ENCODE measurements at regions not wholly inside any gene's neighbourhood (a gene's known extent, or its start where the extent isn't known, plus 50 kb on each side); places are given as distances from the start of the nearest gene placed in this dataset.
"Not testable (repeated sequence)": the region's sequence is repeated elsewhere in the genome, so short reads cannot be mapped to it uniquely, and the experiment has no call there.

DNA sequence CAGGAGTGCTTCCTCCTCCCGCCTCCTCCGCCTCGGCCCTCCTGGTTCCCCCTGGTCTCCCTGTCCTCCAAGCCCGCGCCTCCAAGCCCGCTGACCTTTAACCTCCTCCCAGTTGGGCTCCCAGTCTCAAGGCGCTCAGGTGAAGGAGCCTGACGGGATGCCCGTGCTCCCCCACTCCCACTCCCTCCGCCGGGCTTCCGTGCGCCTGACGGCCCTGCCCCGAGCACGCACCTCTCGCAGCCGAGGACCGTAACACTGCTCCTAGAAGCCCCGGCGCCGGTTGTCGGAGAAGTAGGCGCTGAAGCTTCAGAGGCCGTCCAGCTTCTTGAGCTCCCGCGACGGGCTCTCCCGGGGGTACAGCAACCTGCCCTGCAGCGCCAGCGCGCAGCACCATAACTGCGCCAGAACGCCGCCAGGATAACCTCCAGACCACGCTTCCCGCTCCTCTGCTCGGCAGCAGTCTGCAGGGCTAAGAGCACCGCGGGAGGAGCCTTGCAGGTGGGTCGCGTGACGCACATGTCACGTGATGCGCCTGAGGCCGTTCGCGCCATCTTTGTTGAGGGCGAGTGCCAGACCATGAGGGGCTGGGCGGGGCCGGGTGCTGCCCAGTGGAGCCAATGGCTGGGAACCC, 71.0 kb upstream of the ZNF479 start:
- ChIA-PET CTCF (no interaction called here), POLR2A (no interaction called here)
- no peak overlapping the region for H3K4me3 ChIP-seq (ENCODE audit: low read depth, low read length)
- H3K36me3 ChIP-seq (ENCODE audit: control insufficient read depth in 2 of 2, insufficient read depth in 1 of 2, low read length in 2 of 2), result no peaks in the 10 kb centered on the region
- H3K4me1 ChIP-seq (ENCODE audit: control insufficient read depth, insufficient read depth, low read length), result no peaks in the 10 kb centered on the region
- no peak for TF ChIP-seq ZSCAN23 (tag by site-specific recombination; IDR thresholded peaks at IDR 0.05)
- TF ChIP-seq, protein P1, sequence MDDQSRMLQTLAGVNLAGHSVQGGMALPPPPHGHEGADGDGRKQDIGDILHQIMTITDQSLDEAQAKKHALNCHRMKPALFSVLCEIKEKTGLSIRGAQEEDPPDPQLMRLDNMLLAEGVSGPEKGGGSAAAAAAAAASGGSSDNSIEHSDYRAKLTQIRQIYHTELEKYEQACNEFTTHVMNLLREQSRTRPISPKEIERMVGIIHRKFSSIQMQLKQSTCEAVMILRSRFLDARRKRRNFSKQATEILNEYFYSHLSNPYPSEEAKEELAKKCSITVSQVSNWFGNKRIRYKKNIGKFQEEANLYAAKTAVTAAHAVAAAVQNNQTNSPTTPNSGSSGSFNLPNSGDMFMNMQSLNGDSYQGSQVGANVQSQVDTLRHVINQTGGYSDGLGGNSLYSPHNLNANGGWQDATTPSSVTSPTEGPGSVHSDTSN (CRISPR knock-in tag; IDR thresholded peaks at IDR 0.05), result no peak
- TF ChIP-seq ZBTB20 (tag by site-specific recombination; IDR thresholded peaks at IDR 0.05), result no peak
- TF ChIP-seq KLF1 (tag by site-specific recombination; IDR thresholded peaks at IDR 0.05), result no peak
- no peak for TF ChIP-seq OVOL3 (tag by site-specific recombination; IDR thresholded peaks at IDR 0.05)
- TF ChIP-seq ZNF19 (tag by site-specific recombination; IDR thresholded peaks at IDR 0.05; ENCODE audit: low read depth), result no peak
- TF ChIP-seq ZNF747 (tag by site-specific recombination; IDR thresholded peaks at IDR 0.05), result no peak
- no peak for TF ChIP-seq ZNF214 (tag by site-specific recombination; IDR thresholded peaks at IDR 0.05; ENCODE audit: borderline replicate concordance)
- TF ChIP-seq, protein P2, sequence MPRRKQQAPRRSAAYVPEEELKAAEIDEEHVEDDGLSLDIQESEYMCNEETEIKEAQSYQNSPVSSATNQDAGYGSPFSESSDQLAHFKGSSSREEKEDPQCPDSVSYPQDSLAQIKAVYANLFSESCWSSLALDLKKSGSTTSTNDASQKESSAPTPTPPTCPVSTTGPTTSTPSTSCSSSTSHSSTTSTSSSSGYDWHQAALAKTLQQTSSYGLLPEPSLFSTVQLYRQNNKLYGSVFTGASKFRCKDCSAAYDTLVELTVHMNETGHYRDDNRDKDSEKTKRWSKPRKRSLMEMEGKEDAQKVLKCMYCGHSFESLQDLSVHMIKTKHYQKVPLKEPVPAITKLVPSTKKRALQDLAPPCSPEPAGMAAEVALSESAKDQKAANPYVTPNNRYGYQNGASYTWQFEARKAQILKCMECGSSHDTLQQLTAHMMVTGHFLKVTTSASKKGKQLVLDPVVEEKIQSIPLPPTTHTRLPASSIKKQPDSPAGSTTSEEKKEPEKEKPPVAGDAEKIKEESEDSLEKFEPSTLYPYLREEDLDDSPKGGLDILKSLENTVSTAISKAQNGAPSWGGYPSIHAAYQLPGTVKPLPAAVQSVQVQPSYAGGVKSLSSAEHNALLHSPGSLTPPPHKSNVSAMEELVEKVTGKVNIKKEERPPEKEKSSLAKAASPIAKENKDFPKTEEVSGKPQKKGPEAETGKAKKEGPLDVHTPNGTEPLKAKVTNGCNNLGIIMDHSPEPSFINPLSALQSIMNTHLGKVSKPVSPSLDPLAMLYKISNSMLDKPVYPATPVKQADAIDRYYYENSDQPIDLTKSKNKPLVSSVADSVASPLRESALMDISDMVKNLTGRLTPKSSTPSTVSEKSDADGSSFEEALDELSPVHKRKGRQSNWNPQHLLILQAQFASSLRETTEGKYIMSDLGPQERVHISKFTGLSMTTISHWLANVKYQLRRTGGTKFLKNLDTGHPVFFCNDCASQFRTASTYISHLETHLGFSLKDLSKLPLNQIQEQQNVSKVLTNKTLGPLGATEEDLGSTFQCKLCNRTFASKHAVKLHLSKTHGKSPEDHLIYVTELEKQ (tag by site-specific recombination; IDR thresholded peaks at IDR 0.05; ENCODE audit: borderline replicate concordance), result no peak
- no peak for TF ChIP-seq ZNF521 (tag by site-specific recombination; IDR thresholded peaks at IDR 0.05)
- TF ChIP-seq, protein P3, sequence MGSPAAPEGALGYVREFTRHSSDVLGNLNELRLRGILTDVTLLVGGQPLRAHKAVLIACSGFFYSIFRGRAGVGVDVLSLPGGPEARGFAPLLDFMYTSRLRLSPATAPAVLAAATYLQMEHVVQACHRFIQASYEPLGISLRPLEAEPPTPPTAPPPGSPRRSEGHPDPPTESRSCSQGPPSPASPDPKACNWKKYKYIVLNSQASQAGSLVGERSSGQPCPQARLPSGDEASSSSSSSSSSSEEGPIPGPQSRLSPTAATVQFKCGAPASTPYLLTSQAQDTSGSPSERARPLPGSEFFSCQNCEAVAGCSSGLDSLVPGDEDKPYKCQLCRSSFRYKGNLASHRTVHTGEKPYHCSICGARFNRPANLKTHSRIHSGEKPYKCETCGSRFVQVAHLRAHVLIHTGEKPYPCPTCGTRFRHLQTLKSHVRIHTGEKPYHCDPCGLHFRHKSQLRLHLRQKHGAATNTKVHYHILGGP (tag by site-specific recombination; IDR thresholded peaks at IDR 0.05), result no peak
- no peak for TF ChIP-seq ZNF843 (tag by site-specific recombination; IDR thresholded peaks at IDR 0.05)
- no peak for TF ChIP-seq KLF8 (tag by site-specific recombination; IDR thresholded peaks at IDR 0.05)
- no peak for TF ChIP-seq PRDM1 (tag by site-specific recombination; IDR thresholded peaks at IDR 0.05)
- TF ChIP-seq SP7 (tag by site-specific recombination; IDR thresholded peaks at IDR 0.05), result no peak
- no peak for TF ChIP-seq MZF1 (tag by site-specific recombination; IDR thresholded peaks at IDR 0.05; ENCODE audit: borderline replicate concordance)
- no peak for TF ChIP-seq ZNF324 (tag by site-specific recombination; IDR thresholded peaks at IDR 0.05)
- TF ChIP-seq ZNF707 (tag by site-specific recombination; IDR thresholded peaks at IDR 0.05), result no peak
- TF ChIP-seq SCRT1 (tag by site-specific recombination; IDR thresholded peaks at IDR 0.05; ENCODE audit: borderline replicate concordance), result no peak
- TF ChIP-seq ZNF114 (tag by site-specific recombination; IDR thresholded peaks at IDR 0.05), result no peak
- no peaks in the 10 kb centered on the region for H3K9me3 ChIP-seq (ENCODE audit: control insufficient read depth, insufficient read depth, low read depth, low read length)
- no peak overlapping the region for H3K27ac ChIP-seq (ENCODE audit: extremely low read depth, low read depth, low read length)

DNA sequence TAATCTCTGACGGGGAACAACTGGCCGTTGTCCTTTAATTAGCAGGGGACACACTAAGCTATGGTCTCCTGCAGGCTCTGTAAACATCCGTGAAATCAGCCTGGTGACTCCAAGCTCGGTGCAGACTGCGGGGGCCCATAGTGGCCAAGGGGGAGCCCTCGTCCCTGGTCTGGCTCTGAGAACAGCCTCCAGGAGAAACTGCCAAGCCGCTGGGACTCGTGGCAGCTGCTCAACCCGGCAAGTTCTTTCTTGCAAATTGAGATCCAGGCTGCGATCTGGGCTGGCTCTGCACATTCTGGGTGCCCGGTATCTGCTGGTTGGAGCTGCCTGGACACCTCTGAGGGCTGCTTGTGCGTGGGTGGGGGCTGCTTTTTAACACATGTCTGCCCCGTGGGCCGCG, 71.6 kb upstream of the ZNF479 start:
- H3K9me3 ChIP-seq (ENCODE audit: control insufficient read depth, insufficient read depth, low read depth, low read length); POLR2A ChIA-PET; CTCF ChIA-PET; H3K36me3 ChIP-seq (ENCODE audit: control insufficient read depth in 2 of 2, insufficient read depth in 1 of 2, low read length in 2 of 2); H3K4me1 ChIP-seq (ENCODE audit: control insufficient read depth, insufficient read depth, low read length); H3K4me3 ChIP-seq (ENCODE audit: low read depth, low read length); H3K27ac ChIP-seq (ENCODE audit: extremely low read depth, low read depth, low read length): not testable (repeated sequence)

Measured in HEK293 (cell line).